CD4-positive, CD25-positive, alpha-beta regulatory T cell (primary cell): ENCODE measurements at regions not wholly inside any gene's neighbourhood (a gene's known extent, or its start where the extent isn't known, plus 50 kb on each side); places are given as distances from the start of the nearest gene placed in this dataset.

ENCODE experiments used
- ATAC-seq, 2 donors: fragments of 150-1000 bp; cut with Tn5 transposase; one replicate each; pipeline ENCODE4 v1.10.0; 2021; ENCODE audit warnings: low read depth in 2 of 2, moderate number of reproducible peaks in 2 of 2, moderate library complexity in 1 of 2
- DNase-seq, 3 donors: peaks; one replicate each; pipeline versions ENCODE4 v3.0.0 to v3.0.0-alpha.2; 2012 to 2022; ENCODE audit warnings: mixed read lengths in 1 of 3
- H3K27ac ChIP-seq: one replicate; pipeline ENCODE4 v1.7.0; 2013; ENCODE audit warnings: mild to moderate bottlenecking, low read length; ENCODE audit not compliant: insufficient read depth, poor library complexity, severe bottlenecking
- H3K27me3 ChIP-seq: one replicate; pipeline ENCODE4 v1.7.0; 2013; ENCODE audit warnings: low read length; ENCODE audit not compliant: control insufficient read depth, insufficient read depth
- H3K36me3 ChIP-seq: one replicate; pipeline ENCODE4 v1.7.0; 2013; ENCODE audit warnings: mild to moderate bottlenecking, low read length, moderate library complexity; ENCODE audit not compliant: control insufficient read depth, insufficient read depth
- H3K4me1 ChIP-seq: 2 replicates; pipeline ENCODE4 v1.7.0; 2013; ENCODE audit warnings: mild to moderate bottlenecking, low read length; ENCODE audit not compliant: insufficient read depth, control insufficient read depth, poor library complexity, severe bottlenecking
- H3K4me3 ChIP-seq: one replicate; pipeline ENCODE4 v1.7.0; 2013; ENCODE audit warnings: low read depth, mild to moderate bottlenecking, low read length, moderate library complexity
- H3K9me3 ChIP-seq, 2 experiments: 1 replicate in 1 of 2; 2 replicates in 1 of 2; pipeline ENCODE4 v1.7.0; 2013; ENCODE audit warnings: low read length in 2 of 2, mild to moderate bottlenecking in 1 of 2, moderate library complexity in 1 of 2; ENCODE audit not compliant: control insufficient read depth in 2 of 2
- H3K27ac Mint-ChIP-seq, 3 donors: one replicate each; pipeline ENCODE4 v1.8.0; 2020 to 2022; ENCODE audit warnings: mild to moderate bottlenecking in 3 of 3, mixed read lengths in 3 of 3, moderate library complexity in 2 of 3
- H3K27me3 Mint-ChIP-seq: one replicate; pipeline ENCODE4 v1.8.0; 2022; ENCODE audit warnings: mild to moderate bottlenecking, mixed read lengths
- H3K36me3 Mint-ChIP-seq: one replicate; pipeline ENCODE4 v1.8.0; 2020; ENCODE audit warnings: mixed read lengths
- H3K4me1 Mint-ChIP-seq, 4 donors: one replicate each; pipeline ENCODE4 v1.8.0; 2020 to 2022; ENCODE audit warnings: mixed read lengths in 4 of 4, mild to moderate bottlenecking in 1 of 4
- H3K4me3 Mint-ChIP-seq, 4 donors: one replicate each; pipeline ENCODE4 v1.8.0; 2020 to 2022; ENCODE audit warnings: mild to moderate bottlenecking in 4 of 4, mixed read lengths in 4 of 4, moderate library complexity in 3 of 4
- H3K9me3 Mint-ChIP-seq, 7 donors: one replicate each; pipeline ENCODE4 v1.8.0; 2020 to 2022; ENCODE audit warnings: mixed read lengths in 7 of 7, mild to moderate bottlenecking in 3 of 7, moderate library complexity in 2 of 7

- no peaks in the 10 kb centered on the region for H3K27me3 Mint-ChIP-seq
- DNase-seq: no peak
- ATAC-seq: no peak
These were observed 501.7 kb upstream of the SORCS1 start for GRCh38 chr10:107666214-107666613.

DNA sequence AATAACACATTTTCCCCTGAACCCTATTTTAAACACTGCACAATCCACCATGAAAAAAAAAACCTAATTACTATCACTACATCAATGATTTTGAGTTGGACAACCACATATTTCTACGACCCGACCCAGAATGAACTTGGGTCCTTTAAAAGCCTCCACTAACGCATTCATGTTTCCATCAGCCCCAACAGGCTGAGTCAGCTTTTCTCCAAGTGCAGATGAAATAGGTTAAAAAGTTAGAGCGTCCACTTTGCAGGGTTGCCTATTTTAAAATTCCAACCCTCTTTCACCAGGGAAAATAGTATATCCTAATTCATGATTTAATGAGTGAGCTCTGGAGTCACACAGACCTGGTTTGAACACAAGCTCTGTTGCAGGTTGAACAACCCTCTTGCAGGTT, 501.0 kb upstream of the SORCS1 start:
- DNase-seq: no peak
- H3K36me3 ChIP-seq: no peaks in the 10 kb centered on the region
- no peaks in the 10 kb centered on the region for H3K4me1 ChIP-seq
- Mint-ChIP-seq H3K27me3 (no peaks in the 10 kb centered on the region), H3K4me1 (no peaks in the 10 kb centered on the region), H3K36me3 (no peaks in the 10 kb centered on the region), H3K27ac (no peak overlapping the region), H3K9me3 (peaks cover 0 to 34% (median 11%) of the 10 kb centered on the region in 7 donors), H3K4me3 (no peak overlapping the region)
- no peaks in the 10 kb centered on the region for H3K27me3 ChIP-seq
- no peak overlapping the region for H3K27ac ChIP-seq
- no peak for ATAC-seq
- H3K9me3 ChIP-seq: peaks cover 4 to 7% of the 10 kb centered on the region in 2 experiments
- H3K4me3 ChIP-seq: no peak overlapping the region

More at GRCh38 chr10:107666214-107666613, 501.7 kb upstream of the SORCS1 start:
- H3K4me1 Mint-ChIP-seq: no peaks in the 10 kb centered on the region
- H3K36me3 Mint-ChIP-seq: no peaks in the 10 kb centered on the region
- H3K4me1 ChIP-seq: no peaks in the 10 kb centered on the region
- no peaks in the 10 kb centered on the region for H3K36me3 ChIP-seq
- no peaks in the 10 kb centered on the region for H3K27me3 ChIP-seq
- peaks cover 4 to 7% of the 10 kb centered on the region in 2 experiments for H3K9me3 ChIP-seq
- H3K9me3 Mint-ChIP-seq: peaks cover 0 to 39% (median 13%) of the 10 kb centered on the region in 7 donors
- H3K4me3 ChIP-seq: no peak overlapping the region
- H3K27ac Mint-ChIP-seq: no peak overlapping the region
- no peak overlapping the region for H3K27ac ChIP-seq
- no peak overlapping the region for H3K4me3 Mint-ChIP-seq

DNA sequence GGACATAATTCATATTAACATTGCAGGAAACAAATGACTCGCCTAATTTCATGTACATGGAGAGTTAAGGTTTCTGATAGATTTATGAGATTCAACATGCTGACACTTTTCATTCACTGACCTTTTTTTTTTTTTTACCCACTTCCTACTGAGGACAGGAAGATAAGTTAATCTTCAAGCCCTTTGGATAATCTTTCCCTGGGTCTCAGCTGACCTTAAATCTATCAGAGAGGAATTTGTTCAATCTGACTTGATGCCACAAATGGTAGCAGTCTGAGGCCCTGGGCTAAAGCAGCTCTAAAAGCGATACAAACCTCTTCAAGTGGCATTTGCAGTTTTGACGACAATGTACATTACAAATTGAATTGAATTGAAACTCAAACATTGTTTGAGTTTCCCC, 493.3 kb upstream of the SORCS1 start:
- Histone ChIP-seq H3K36me3 (no peaks in the 10 kb centered on the region), H3K4me1 (no peaks in the 10 kb centered on the region), H3K27ac (no peak overlapping the region), H3K4me3 (no peak overlapping the region), H3K27me3 (no peaks in the 10 kb centered on the region), H3K9me3 (peaks cover 8 to 9% of the 10 kb centered on the region in 2 experiments)
- no peak overlapping the region for H3K27ac Mint-ChIP-seq
- ATAC-seq (no peak), DNase-seq (no peak)
- H3K27me3 Mint-ChIP-seq: no peaks in the 10 kb centered on the region
- H3K36me3 Mint-ChIP-seq: no peaks in the 10 kb centered on the region
- no peak overlapping the region for H3K4me3 Mint-ChIP-seq
- peaks cover 0 to 29% (median 5%) of the 10 kb centered on the region in 7 donors for H3K9me3 Mint-ChIP-seq
- H3K4me1 Mint-ChIP-seq: peaks cover 0 to 3% (median 0%) of the 10 kb centered on the region in 4 donors

GRCh38 chr10:107656932-107657331, 492.4 kb upstream of the SORCS1 start:
- Mint-ChIP-seq H3K36me3 (no peaks in the 10 kb centered on the region), H3K4me3 (no peak overlapping the region), H3K9me3 (peaks cover 0 to 26% (median 4%) of the 10 kb centered on the region in 7 donors), H3K4me1 (peaks cover 0 to 3% (median 0%) of the 10 kb centered on the region in 4 donors), H3K27me3 (no peaks in the 10 kb centered on the region), H3K27ac (no peak overlapping the region)
- Histone ChIP-seq H3K36me3 (no peaks in the 10 kb centered on the region), H3K27ac (no peak overlapping the region), H3K4me3 (no peak overlapping the region), H3K27me3 (no peaks in the 10 kb centered on the region), H3K9me3 (peaks cover 6 to 9% of the 10 kb centered on the region in 2 experiments), H3K4me1 (no peaks in the 10 kb centered on the region)
- DNase-seq (no peak), ATAC-seq (no peak)

GRCh38 chr10:107653832-107654287, 489.4 kb upstream of the SORCS1 start:
- Histone ChIP-seq H3K4me1 (no peaks in the 10 kb centered on the region), H3K27me3 (no peaks in the 10 kb centered on the region), H3K9me3 (peaks cover 0 to 6% of the 10 kb centered on the region in 2 experiments), H3K27ac (no peak overlapping the region), H3K4me3 (no peak overlapping the region), H3K36me3 (no peaks in the 10 kb centered on the region)
- H3K4me3 Mint-ChIP-seq: no peak overlapping the region
- H3K9me3 Mint-ChIP-seq: peaks cover 0 to 16% (median 3%) of the 10 kb centered on the region in 7 donors
- no peaks in the 10 kb centered on the region for H3K27me3 Mint-ChIP-seq
- DNase-seq (peak in 1 of 3 donors; percentile 1), ATAC-seq (no peak)
- no peak overlapping the region for H3K27ac Mint-ChIP-seq
- no peaks in the 10 kb centered on the region for H3K36me3 Mint-ChIP-seq
- H3K4me1 Mint-ChIP-seq: peaks cover 0 to 3% (median 0%) of the 10 kb centered on the region in 4 donors

DNA sequence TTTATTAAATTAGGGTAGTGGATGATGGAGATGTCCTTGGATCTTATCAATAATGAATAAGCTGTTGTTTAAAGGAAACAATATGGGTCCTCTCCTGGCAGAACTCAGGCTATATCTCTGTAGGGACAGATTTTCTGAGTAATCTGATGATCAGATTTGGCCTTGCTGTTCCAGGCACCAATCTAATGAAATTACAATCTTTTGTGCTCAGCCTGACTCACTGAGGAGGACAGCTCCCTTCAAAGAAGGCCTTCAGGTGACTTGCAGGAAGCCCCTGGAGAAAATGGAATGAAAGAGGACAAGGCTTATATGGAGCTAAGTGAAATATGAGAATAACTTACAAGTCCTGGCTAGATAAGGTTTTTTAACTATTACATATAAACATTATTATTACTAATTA, 486.4 kb upstream of the SORCS1 start:
- Histone ChIP-seq H3K36me3 (no peaks in the 10 kb centered on the region), H3K4me3 (no peak overlapping the region), H3K9me3 (no peaks in the 10 kb centered on the region), H3K4me1 (no peaks in the 10 kb centered on the region), H3K27me3 (no peaks in the 10 kb centered on the region), H3K27ac (no peak overlapping the region)
- Mint-ChIP-seq H3K4me3 (no peak overlapping the region), H3K27me3 (no peaks in the 10 kb centered on the region), H3K27ac (no peak overlapping the region), H3K9me3 (peaks cover 2 to 12% (median 7%) of the 10 kb centered on the region in 7 donors), H3K4me1 (peaks cover 0 to 3% (median 0%) of the 10 kb centered on the region in 4 donors), H3K36me3 (no peaks in the 10 kb centered on the region)
- no peak for ATAC-seq
- DNase-seq: no peak

DNA sequence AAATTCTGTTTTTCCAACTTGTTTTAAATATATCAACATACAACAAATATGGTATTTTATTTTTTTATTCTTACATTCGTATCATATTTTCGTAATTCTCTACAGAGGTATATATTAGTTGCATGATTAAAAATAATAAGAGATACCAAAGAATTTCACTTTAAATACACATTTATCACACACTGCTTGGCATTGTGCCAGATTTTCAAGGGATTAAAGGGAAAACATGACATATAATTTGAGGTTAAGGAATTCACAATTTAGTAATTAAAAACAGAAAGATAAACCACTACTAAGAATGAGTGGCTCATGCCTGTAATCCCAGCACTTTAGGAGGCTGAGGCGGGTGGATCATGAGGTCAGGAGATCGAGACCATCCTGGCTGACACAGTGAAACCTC, 484.7 kb upstream of the SORCS1 start:
- ATAC-seq (no peak), DNase-seq (no peak)
- Mint-ChIP-seq H3K9me3 (peaks cover 2 to 12% (median 8%) of the 10 kb centered on the region in 7 donors), H3K27ac (no peak overlapping the region), H3K4me1 (peaks cover 0 to 3% (median 0%) of the 10 kb centered on the region in 4 donors), H3K27me3 (no peaks in the 10 kb centered on the region), H3K36me3 (no peaks in the 10 kb centered on the region), H3K4me3 (no peak overlapping the region)
- Histone ChIP-seq H3K27ac (no peak overlapping the region), H3K36me3 (no peaks in the 10 kb centered on the region), H3K27me3 (no peaks in the 10 kb centered on the region), H3K4me3 (no peak overlapping the region), H3K9me3 (peaks cover 0 to 2% of the 10 kb centered on the region in 2 experiments), H3K4me1 (no peaks in the 10 kb centered on the region)

DNA sequence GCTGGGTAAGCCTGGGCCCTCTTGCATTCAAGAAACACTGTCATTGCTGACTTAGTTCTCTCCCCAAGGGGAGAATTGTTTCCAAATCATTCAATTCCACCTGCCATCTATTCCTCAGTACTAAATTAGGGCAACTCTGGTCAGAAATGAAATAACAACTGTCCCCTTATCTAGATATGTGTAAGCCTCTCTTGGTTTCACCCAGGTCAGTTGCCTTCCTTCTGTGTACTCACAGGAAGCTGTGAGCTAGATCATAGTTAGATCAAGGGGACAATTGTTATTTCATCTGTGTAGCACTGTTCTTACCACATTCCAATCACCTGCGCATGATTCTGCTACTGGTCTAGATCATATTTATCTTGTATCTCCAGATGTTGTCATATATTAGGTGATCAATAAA, 483.0 kb upstream of the SORCS1 start:
- H3K27ac Mint-ChIP-seq: no peak overlapping the region
- no peaks in the 10 kb centered on the region for H3K4me1 Mint-ChIP-seq
- no peaks in the 10 kb centered on the region for H3K4me1 ChIP-seq
- peaks cover 3 to 19% (median 12%) of the 10 kb centered on the region in 7 donors for H3K9me3 Mint-ChIP-seq
- H3K36me3 Mint-ChIP-seq: no peaks in the 10 kb centered on the region
- H3K27me3 Mint-ChIP-seq: no peaks in the 10 kb centered on the region
- H3K4me3 ChIP-seq: no peak overlapping the region
- peaks cover 0 to 2% of the 10 kb centered on the region in 2 experiments for H3K9me3 ChIP-seq
- H3K27me3 ChIP-seq: no peaks in the 10 kb centered on the region
- no peak overlapping the region for H3K27ac ChIP-seq
- no peak for ATAC-seq
- no peak overlapping the region for H3K4me3 Mint-ChIP-seq
- H3K36me3 ChIP-seq: no peaks in the 10 kb centered on the region
- no peak for DNase-seq
